Uterus (tissue), 2 donors: ENCODE measurements at regions not wholly inside any gene's neighbourhood (a gene's known extent, or its start where the extent isn't known, plus 50 kb on each side); places are given as distances from the start of the nearest gene placed in this dataset.

Source experiments
- POLR2A ChIP-seq, 2 donors: fragments of 450-650 bp; IDR thresholded peaks; one replicate each; pipeline ENCODE4 v1.6.1; 2016; ENCODE audit warnings: antibody characterized with exemption in 2 of 2, mild to moderate bottlenecking in 1 of 2, moderate library complexity in 1 of 2
- TF ChIP-seq, protein P1 (sequence below), 4 experiments: fragments of 200-600 bp in 2 of 4; fragments of 450-650 bp in 2 of 4; sonication (generic) in 2 of 4; IDR thresholded peaks; one replicate each; pipeline ENCODE4 v1.5.1; 2016 to 2019; ENCODE audit warnings: antibody characterized with exemption in 4 of 4, mild to moderate bottlenecking in 2 of 4, moderate library complexity in 1 of 4

DNA sequence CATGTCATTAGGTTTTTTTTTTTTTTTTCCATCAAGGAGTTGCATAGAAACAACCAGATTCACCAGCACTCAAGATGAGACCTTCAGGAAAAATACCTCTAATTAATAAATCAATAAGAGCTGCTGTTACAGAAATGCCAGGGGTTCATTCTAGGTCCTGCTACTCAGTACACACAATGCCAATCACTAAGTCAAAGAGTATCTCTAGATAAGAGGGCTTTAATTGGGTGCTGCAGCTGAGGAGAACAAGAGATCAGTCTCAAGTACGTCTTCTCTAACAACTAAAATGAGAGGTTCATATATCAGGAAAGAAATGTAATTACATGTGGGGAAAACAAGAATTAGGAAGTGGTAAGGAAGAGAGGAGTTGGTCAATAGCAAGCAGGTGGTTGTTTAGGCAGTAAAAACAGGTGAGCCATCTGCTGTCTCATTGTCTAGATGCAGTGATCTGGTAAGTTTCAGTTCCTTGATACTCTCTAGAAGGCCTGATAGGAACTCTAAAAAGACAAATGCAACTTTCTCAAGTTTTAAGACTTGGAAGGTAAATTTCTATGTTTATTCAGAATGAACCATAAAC lies 272.9 kb upstream of the ZWINT start:
- TF ChIP-seq, protein P1, sequence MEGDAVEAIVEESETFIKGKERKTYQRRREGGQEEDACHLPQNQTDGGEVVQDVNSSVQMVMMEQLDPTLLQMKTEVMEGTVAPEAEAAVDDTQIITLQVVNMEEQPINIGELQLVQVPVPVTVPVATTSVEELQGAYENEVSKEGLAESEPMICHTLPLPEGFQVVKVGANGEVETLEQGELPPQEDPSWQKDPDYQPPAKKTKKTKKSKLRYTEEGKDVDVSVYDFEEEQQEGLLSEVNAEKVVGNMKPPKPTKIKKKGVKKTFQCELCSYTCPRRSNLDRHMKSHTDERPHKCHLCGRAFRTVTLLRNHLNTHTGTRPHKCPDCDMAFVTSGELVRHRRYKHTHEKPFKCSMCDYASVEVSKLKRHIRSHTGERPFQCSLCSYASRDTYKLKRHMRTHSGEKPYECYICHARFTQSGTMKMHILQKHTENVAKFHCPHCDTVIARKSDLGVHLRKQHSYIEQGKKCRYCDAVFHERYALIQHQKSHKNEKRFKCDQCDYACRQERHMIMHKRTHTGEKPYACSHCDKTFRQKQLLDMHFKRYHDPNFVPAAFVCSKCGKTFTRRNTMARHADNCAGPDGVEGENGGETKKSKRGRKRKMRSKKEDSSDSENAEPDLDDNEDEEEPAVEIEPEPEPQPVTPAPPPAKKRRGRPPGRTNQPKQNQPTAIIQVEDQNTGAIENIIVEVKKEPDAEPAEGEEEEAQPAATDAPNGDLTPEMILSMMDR (IDR thresholded peaks at IDR 0.05) = no peak
- no peak for TF ChIP-seq POLR2A (IDR thresholded peaks at IDR 0.05)
